Liver (tissue), 8 donors: ENCODE measurements at regions not wholly inside any gene's neighbourhood (a gene's known extent, or its start where the extent isn't known, plus 50 kb on each side); places are given as distances from the start of the nearest gene placed in this dataset.

ENCODE experiments used
- DNase-seq: peaks from one replicate; pipeline ENCODE4 v3.0.0-alpha.2; 2017; ENCODE audit warnings: low spot score
- H3K27ac ChIP-seq, 2 donors: one replicate each; pipeline ENCODE4 v1.7.0; 2013; ENCODE audit warnings: inconsistent platforms in 2 of 2, low read length in 2 of 2, control low read depth in 1 of 2, low read depth in 1 of 2, mild to moderate bottlenecking in 1 of 2
- H3K27me3 ChIP-seq, 4 donors: one replicate each; pipeline versions ENCODE4 v1.6.1 to v1.7.0; 2013; ENCODE audit warnings: low read length in 3 of 4, inconsistent platforms in 1 of 4, mild to moderate bottlenecking in 1 of 4, moderate library complexity in 1 of 4; ENCODE audit not compliant: control insufficient read depth in 4 of 4, insufficient read depth in 4 of 4
- H3K36me3 ChIP-seq, 4 donors: one replicate each; pipeline versions ENCODE4 v1.6.1 to v1.7.0; 2013; ENCODE audit warnings: low read length in 3 of 4, mild to moderate bottlenecking in 3 of 4, low read depth in 1 of 4, moderate library complexity in 1 of 4; ENCODE audit not compliant: control insufficient read depth in 4 of 4, insufficient read depth in 3 of 4
- H3K4me1 ChIP-seq, 4 donors: one replicate each; pipeline versions ENCODE4 v1.6.1 to v1.7.0; 2013; ENCODE audit warnings: low read length in 3 of 4, mild to moderate bottlenecking in 3 of 4, moderate library complexity in 1 of 4; ENCODE audit not compliant: control insufficient read depth in 4 of 4, insufficient read depth in 4 of 4
- H3K4me3 ChIP-seq, 3 donors: one replicate each; pipeline versions ENCODE4 v1.6.1 to v1.7.0; 2013; ENCODE audit warnings: low read length in 3 of 3, control low read depth in 1 of 3, low read depth in 1 of 3, mild to moderate bottlenecking in 1 of 3
- H3K9ac ChIP-seq, 2 donors: one replicate each; pipeline ENCODE4 v1.7.0; 2013; ENCODE audit warnings: low read length in 2 of 2, mild to moderate bottlenecking in 2 of 2, moderate library complexity in 2 of 2, control low read depth in 1 of 2, low read depth in 1 of 2
- H3K9me3 ChIP-seq, 4 donors: one replicate each; pipeline versions ENCODE4 v1.6.1 to v1.7.0; 2013; ENCODE audit warnings: low read length in 3 of 4; ENCODE audit not compliant: control insufficient read depth in 4 of 4
- ATF3 ChIP-seq: IDR thresholded peaks from 2 replicates; pipeline ENCODE4 v1.6.1; 2016; ENCODE audit warnings: antibody characterized with exemption
- CTCF ChIP-seq: fragments of 150-350 bp; IDR thresholded peaks from 2 replicates; pipeline ENCODE4 v1.5.1; 2017; ENCODE audit warnings: improper control_type of control experiment, low read depth, low read length; ENCODE audit not compliant: missing input control
- EGR1 ChIP-seq, 2 donors: IDR thresholded peaks; 2 replicates each; pipeline ENCODE4 v1.6.1; 2016 to 2018; ENCODE audit warnings: antibody characterized with exemption in 2 of 2, low read depth in 2 of 2
- FOXA1 ChIP-seq: IDR thresholded peaks from 2 replicates; pipeline ENCODE4 v1.6.1; 2016; ENCODE audit warnings: antibody characterized with exemption
- FOXA2 ChIP-seq: IDR thresholded peaks from 2 replicates; pipeline ENCODE4 v1.6.1; 2016; ENCODE audit warnings: antibody characterized with exemption
- GABPA ChIP-seq, 2 donors: IDR thresholded peaks in 1 of 2; conservative IDR thresholded peaks in 1 of 2; 2 replicates each; pipeline ENCODE4 v1.6.1; 2016; ENCODE audit warnings: antibody characterized with exemption in 2 of 2, mild to moderate bottlenecking in 1 of 2, moderate library complexity in 1 of 2
- HNF4A ChIP-seq, 2 donors: conservative IDR thresholded peaks; 2 replicates each; pipeline ENCODE4 v1.6.1; 2016; ENCODE audit warnings: antibody characterized with exemption in 2 of 2, mild to moderate bottlenecking in 2 of 2
- HNF4G ChIP-seq: IDR thresholded peaks from 2 replicates; pipeline ENCODE4 v1.6.1; 2016; ENCODE audit warnings: antibody characterized with exemption
- JUND ChIP-seq, 2 donors: IDR thresholded peaks; 2 replicates each; pipeline ENCODE4 v1.6.1; 2016; ENCODE audit warnings: antibody characterized with exemption in 2 of 2
- MAX ChIP-seq: IDR thresholded peaks from 2 replicates; pipeline ENCODE4 v1.6.1; 2016; ENCODE audit warnings: antibody characterized with exemption
- NR2F2 ChIP-seq: IDR thresholded peaks from 2 replicates; pipeline ENCODE4 v1.6.1; 2016; ENCODE audit warnings: antibody characterized with exemption
- REST ChIP-seq: IDR thresholded peaks from 2 replicates; pipeline ENCODE4 v1.6.1; 2016; ENCODE audit warnings: antibody characterized with exemption, mild to moderate bottlenecking
- RXRA ChIP-seq, 2 donors: IDR thresholded peaks; 2 replicates each; pipeline ENCODE4 v1.6.1; 2017 to 2018; ENCODE audit warnings: antibody characterized with exemption in 2 of 2, mild to moderate bottlenecking in 1 of 2
- SP1 ChIP-seq: IDR thresholded peaks from 2 replicates; pipeline ENCODE4 v1.6.1; 2018; ENCODE audit warnings: antibody characterized with exemption, mild to moderate bottlenecking
- TAF1 ChIP-seq: conservative IDR thresholded peaks from 2 replicates; pipeline ENCODE4 v1.6.1; 2016; ENCODE audit warnings: antibody characterized with exemption, mild to moderate bottlenecking
- YY1 ChIP-seq: IDR thresholded peaks from 2 replicates; pipeline ENCODE4 v1.6.1; 2016; ENCODE audit warnings: antibody characterized with exemption, mild to moderate bottlenecking
- ZBTB33 ChIP-seq: IDR thresholded peaks from 2 replicates; pipeline ENCODE4 v1.6.1; 2016; ENCODE audit warnings: antibody characterized with exemption
- WGBS: extraction: QIAGEN DNeasy Blood & Tissue Kit; methylation state at CpG from one replicate; pipeline ENCODE4 v1.1.7; 2013; 5-methylcytosine and 5-hydroxymethylcytosine counted together
- donor health status: healthy.
- donor health status: healthy.
- donor health status: healthy.
- donor health status: healthy.
- donor health status: healthy.

- peak; percentile 52 for DNase-seq
These were observed 92.1 kb downstream of the SYF2 start for GRCh38 chr1:25140073-25140797.

More at GRCh38 chr1:25140073-25140797, 92.1 kb downstream of the SYF2 start:
- Histone ChIP-seq H3K9me3 (no peaks in the 10 kb centered on the region), H3K4me3 (no peak overlapping the region), H3K27me3 (no peaks in the 10 kb centered on the region), H3K27ac (no peak overlapping the region), H3K4me1 (peaks cover 0 to 4% (median 1%) of the 10 kb centered on the region in 4 donors), H3K36me3 (no peaks in the 10 kb centered on the region), H3K9ac (no peak overlapping the region)
- TF ChIP-seq EGR1 (IDR thresholded peaks at IDR 0.05; ENCODE audit: low read depth in 2 of 2) (no peak), ZBTB33 (no peak), RXRA (IDR thresholded peaks at IDR 0.05) (no peak), HNF4A (conservative IDR thresholded peaks at IDR 0.05) (no peak), NR2F2 (no peak), HNF4G (no peak), FOXA2 (no peak), ATF3 (no peak), TAF1 (no peak), FOXA1 (no peak), JUND (IDR thresholded peaks at IDR 0.05) (no peak), MAX (no peak), YY1 (no peak), CTCF (no peak), REST (no peak), GABPA (IDR thresholded peaks at IDR 0.05 in 1 of 2, conservative IDR thresholded peaks at IDR 0.05 in 1 of 2) (no peak), SP1 (no peak)
- WGBS, result 37% methylated on average over 15 of the region's 15 CpGs
